PC-3 (cell line): ENCODE measurements at regions not wholly inside any gene's neighbourhood (a gene's known extent, or its start where the extent isn't known, plus 50 kb on each side); places are given as distances from the start of the nearest gene placed in this dataset.
A peak's percentile ranks its signal among the peaks of the same experiment; 100 is the strongest.

Experiments
- ATAC-seq: fragments of 200-7000 bp; cut with Tn5 transposase; 2 replicates; pipeline ENCODE4 v1.9.1; 2020; ENCODE audit warnings: mild to moderate bottlenecking, moderate library complexity
- BruUV-seq: library from RNA; stranded (reverse); fragments of 400-500 nt; replicated peaks from 2 replicates; lab custom pipeline; 2021; lab: Mats Ljungman, UMichigan
- CTCF ChIA-PET: fragments of 300-600 bp; sonication (Branson Sonifier 250); formaldehyde crosslinking; loops from one replicate; lab custom pipeline; 2022; ENCODE audit warnings: antibody characterized with exemption; lab: Charles Lee
- POLR2A ChIA-PET: fragments of 300-600 bp; sonication (Branson Sonifier 250); formaldehyde crosslinking; loops from one replicate; lab custom pipeline; 2022; ENCODE audit warnings: antibody characterized with exemption; ENCODE audit not compliant: unreplicated experiment; lab: Charles Lee
- DNase-seq: peaks from one replicate; pipeline ENCODE4 v3.0.0-alpha.2; 2015
- H2AFZ ChIP-seq: fragments of 300-600 bp; sonication (generic); 2 replicates; pipeline ENCODE4 v1.6.0; 2016; ENCODE audit warnings: antibody characterized with exemption, low read length
- H3F3A ChIP-seq: fragments of 300-600 bp; sonication (generic); one replicate; pipeline ENCODE4 v1.6.0; 2017; ENCODE audit warnings: antibody characterized with exemption, low read length, control low read depth, mild to moderate bottlenecking; ENCODE audit not compliant: unreplicated experiment
- H3K27ac ChIP-seq: fragments of 300-600 bp; sonication (generic); 2 replicates; pipeline ENCODE4 v1.5.1; 2016; ENCODE audit warnings: mild to moderate bottlenecking, low read length
- H3K27me3 ChIP-seq: fragments of 300-600 bp; sonication (generic); 2 replicates; pipeline ENCODE4 v1.6.1; 2016; ENCODE audit warnings: low read length, mixed read lengths
- H3K36me3 ChIP-seq: fragments of 300-600 bp; sonication (generic); 2 replicates; pipeline ENCODE4 v1.6.1; 2016; ENCODE audit warnings: low read depth, mixed run types, low read length, mixed read lengths
- H3K4me1 ChIP-seq: fragments of 300-600 bp; sonication (generic); 2 replicates; pipeline ENCODE4 v1.5.1; 2016; ENCODE audit warnings: low read length; ENCODE audit not compliant: insufficient read depth
- H3K4me2 ChIP-seq: fragments of 300-600 bp; sonication (generic); 2 replicates; pipeline ENCODE4 v1.6.0; 2016; ENCODE audit warnings: low read length
- H3K4me3 ChIP-seq: fragments of 300-600 bp; sonication (generic); 2 replicates; pipeline ENCODE4 v1.5.1; 2016; ENCODE audit warnings: mild to moderate bottlenecking, low read length, mixed read lengths
- H3K79me2 ChIP-seq: fragments of 300-600 bp; sonication (generic); 2 replicates; pipeline ENCODE4 v1.6.1; 2017; ENCODE audit warnings: low read length, mixed read lengths
- H3K9ac ChIP-seq: fragments of 300-600 bp; sonication (generic); 2 replicates; pipeline ENCODE4 v1.6.0; 2016; ENCODE audit warnings: mild to moderate bottlenecking, low read length
- H3K9me2 ChIP-seq: fragments of 300-600 bp; sonication (generic); replicated peaks from 2 replicates; pipeline ENCODE4 v1.6.1; 2016; ENCODE audit warnings: mixed run types, low read length, mixed read lengths
- H3K9me3 ChIP-seq: fragments of 300-600 bp; sonication (generic); 2 replicates; pipeline ENCODE4 v1.6.1; 2016; ENCODE audit warnings: low read length, mixed read lengths
- H4K20me1 ChIP-seq: fragments of 300-600 bp; sonication (generic); 2 replicates; pipeline ENCODE4 v1.6.1; 2016; ENCODE audit warnings: low read length, mixed read lengths
- EZH2 ChIP-seq: fragments of 300-600 bp; sonication (generic); IDR thresholded peaks from one replicate; pipeline ENCODE4 v1.6.1; 2017; ENCODE audit warnings: antibody characterized with exemption, mild to moderate bottlenecking, low read length; ENCODE audit not compliant: unreplicated experiment
- EZH2phosphoT487 ChIP-seq: fragments of 300-600 bp; sonication (generic); IDR thresholded peaks from 2 replicates; pipeline ENCODE4 v1.6.1; 2018; ENCODE audit warnings: mild to moderate bottlenecking, antibody characterized with exemption, low read length, borderline replicate concordance
- intact Hi-C: fragments of 100-400 bp; cut with micrococcal nuclease; formaldehyde crosslinking; loops from 2 replicates; pipeline ENCODE4 v1.9.0; 2023
- TF ChIP-seq, protein P1 (sequence below): fragments of 300-600 bp; sonication (generic); conservative IDR thresholded peaks from 2 replicates; pipeline ENCODE4 v1.5.1; 2017; ENCODE audit warnings: antibody characterized with exemption, low read depth, mild to moderate bottlenecking, low read length

DNA sequence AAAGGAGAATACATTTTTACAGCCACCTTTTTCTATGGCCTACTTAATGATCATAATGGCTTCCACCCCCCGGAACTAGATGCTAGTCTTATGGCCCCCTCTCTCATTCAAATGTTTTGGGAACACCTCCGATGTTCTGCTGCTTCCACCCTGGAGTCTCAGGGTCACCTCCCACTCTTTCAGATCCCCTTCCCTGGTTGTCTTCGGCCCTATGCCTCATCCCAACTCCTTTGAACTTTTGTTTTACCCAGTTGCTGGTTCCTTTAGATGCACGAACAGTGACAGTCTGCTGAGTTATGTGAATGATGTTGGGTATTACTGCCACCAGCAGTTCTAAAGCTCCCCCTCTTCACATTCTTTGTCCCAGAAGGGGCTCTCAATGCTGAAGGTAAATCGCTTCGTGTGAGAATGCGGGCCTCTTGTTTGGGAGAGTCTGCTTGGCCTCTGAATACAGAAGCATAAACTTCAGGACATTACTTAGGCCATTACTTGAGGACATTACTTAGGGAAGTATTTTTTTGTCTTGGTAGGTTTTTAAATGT is 309.1 kb downstream of the SOX4 start:
- CTCF ChIA-PET: no interaction called here
- Histone ChIP-seq H3F3A (no peaks in the 10 kb centered on the region), H3K9me2 (no peaks in the 10 kb centered on the region), H3K36me3 (no peaks in the 10 kb centered on the region), H3K9me3 (no peaks in the 10 kb centered on the region), H3K4me3 (no peak overlapping the region), H3K79me2 (no peaks in the 10 kb centered on the region), H2AFZ (no peak overlapping the region), H3K9ac (no peak overlapping the region), H3K27ac (no peak overlapping the region), H3K4me2 (no peak overlapping the region), H3K27me3 (no peaks in the 10 kb centered on the region), H4K20me1 (no peaks in the 10 kb centered on the region), H3K4me1 (peaks cover 29% of the 10 kb centered on the region)
- ATAC-seq (no peak), DNase-seq (no peak)
- POLR2A ChIA-PET: no interaction called here
- TF ChIP-seq EZH2: no peak
- TF ChIP-seq EZH2phosphoT487: no peak
- TF ChIP-seq, protein P1, sequence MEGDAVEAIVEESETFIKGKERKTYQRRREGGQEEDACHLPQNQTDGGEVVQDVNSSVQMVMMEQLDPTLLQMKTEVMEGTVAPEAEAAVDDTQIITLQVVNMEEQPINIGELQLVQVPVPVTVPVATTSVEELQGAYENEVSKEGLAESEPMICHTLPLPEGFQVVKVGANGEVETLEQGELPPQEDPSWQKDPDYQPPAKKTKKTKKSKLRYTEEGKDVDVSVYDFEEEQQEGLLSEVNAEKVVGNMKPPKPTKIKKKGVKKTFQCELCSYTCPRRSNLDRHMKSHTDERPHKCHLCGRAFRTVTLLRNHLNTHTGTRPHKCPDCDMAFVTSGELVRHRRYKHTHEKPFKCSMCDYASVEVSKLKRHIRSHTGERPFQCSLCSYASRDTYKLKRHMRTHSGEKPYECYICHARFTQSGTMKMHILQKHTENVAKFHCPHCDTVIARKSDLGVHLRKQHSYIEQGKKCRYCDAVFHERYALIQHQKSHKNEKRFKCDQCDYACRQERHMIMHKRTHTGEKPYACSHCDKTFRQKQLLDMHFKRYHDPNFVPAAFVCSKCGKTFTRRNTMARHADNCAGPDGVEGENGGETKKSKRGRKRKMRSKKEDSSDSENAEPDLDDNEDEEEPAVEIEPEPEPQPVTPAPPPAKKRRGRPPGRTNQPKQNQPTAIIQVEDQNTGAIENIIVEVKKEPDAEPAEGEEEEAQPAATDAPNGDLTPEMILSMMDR: no peak
- BruUV-seq: no TSS peak
- intact Hi-C loops: loop anchor here (10.0 kb wide), 2 partner anchors 158 to 212 kb away; no protein-coding TSS in a partner anchor

DNA sequence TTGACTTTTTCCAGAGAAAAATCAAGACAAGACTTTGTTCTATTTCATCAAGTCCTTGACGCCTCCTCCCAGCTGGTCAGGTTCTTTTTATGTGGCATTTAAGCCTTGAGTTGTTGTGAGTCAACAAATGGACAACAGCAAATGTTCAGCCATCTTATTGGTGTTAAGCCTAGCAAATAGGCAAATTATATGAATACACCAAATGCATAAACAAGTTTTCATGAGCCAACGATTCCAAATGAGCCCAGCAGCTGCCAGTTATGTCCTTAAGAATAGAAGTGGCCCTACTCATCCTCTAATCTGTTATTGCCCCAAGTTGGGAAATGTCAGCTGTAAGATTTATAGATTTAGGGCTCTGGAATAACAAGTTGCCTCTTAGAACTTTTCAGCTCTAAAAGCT is 312.0 kb downstream of the SOX4 start:
- no peaks in the 10 kb centered on the region for H3K9me3 ChIP-seq
- no peak overlapping the region for H3K27ac ChIP-seq
- ATAC-seq (no peak), DNase-seq (no peak)
- H3K36me3 ChIP-seq: no peaks in the 10 kb centered on the region
- no peaks in the 10 kb centered on the region for H3K27me3 ChIP-seq
- POLR2A ChIA-PET: no interaction called here
- H3K79me2 ChIP-seq: no peaks in the 10 kb centered on the region
- no TSS peak for BruUV-seq
- H3K4me3 ChIP-seq: no peak overlapping the region
- intact Hi-C loops: loop anchor here (10.0 kb wide), 2 partner anchors 161 to 209 kb away; no protein-coding TSS in a partner anchor
- H3F3A ChIP-seq: no peaks in the 10 kb centered on the region
- H4K20me1 ChIP-seq: no peaks in the 10 kb centered on the region
- no peak overlapping the region for H2AFZ ChIP-seq
- no peak overlapping the region for H3K9ac ChIP-seq
- TF ChIP-seq EZH2phosphoT487 (no peak), EZH2 (no peak)
- TF ChIP-seq, protein P1: no peak
- H3K9me2 ChIP-seq: no peaks in the 10 kb centered on the region
- CTCF ChIA-PET: no interaction called here
- peaks cover 20% of the 10 kb centered on the region for H3K4me1 ChIP-seq
- H3K4me2 ChIP-seq: no peak overlapping the region

DNA sequence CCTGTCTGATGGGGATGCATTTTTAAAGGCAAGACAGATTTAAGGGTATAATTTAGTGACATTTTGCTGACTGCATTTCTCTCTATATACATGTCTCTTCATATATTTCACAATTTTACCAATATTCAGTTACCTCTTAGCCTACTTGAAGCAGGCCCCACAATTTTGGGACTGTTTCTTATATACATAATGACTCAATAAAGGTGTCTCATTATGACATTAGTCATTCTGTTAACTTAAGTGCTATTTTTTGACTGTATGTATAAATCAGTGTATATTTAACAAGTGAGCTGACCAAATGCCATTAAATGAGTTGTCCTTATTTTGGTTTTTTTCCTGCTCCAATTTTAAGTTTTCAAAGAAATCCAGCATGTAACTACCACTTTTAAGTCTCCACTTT is 313.3 kb downstream of the SOX4 start:
- no peaks in the 10 kb centered on the region for H3K9me2 ChIP-seq
- H3K4me2 ChIP-seq: peak overlapping the region; percentile 30
- H3K9me3 ChIP-seq: no peaks in the 10 kb centered on the region
- BruUV-seq: no TSS peak
- ChIA-PET POLR2A (interaction anchor here (0.5 kb wide), 1 partner anchor 15 kb away, joined by 3 read pairs; no protein-coding TSS in a partner anchor), CTCF (no interaction called here)
- no peak for TF ChIP-seq EZH2
- TF ChIP-seq, protein P1: no peak
- no peak for TF ChIP-seq EZH2phosphoT487
- H3K79me2 ChIP-seq: no peaks in the 10 kb centered on the region
- peaks cover 16% of the 10 kb centered on the region for H3K4me1 ChIP-seq
- ATAC-seq (peak; percentile 82), DNase-seq (peak; percentile 62)
- intact Hi-C loops: loop anchor here (10.0 kb wide), 2 partner anchors 162 to 208 kb away; no protein-coding TSS in a partner anchor
- no peaks in the 10 kb centered on the region for H3K36me3 ChIP-seq
- no peaks in the 10 kb centered on the region for H3K27me3 ChIP-seq
- H4K20me1 ChIP-seq: no peaks in the 10 kb centered on the region
- no peaks in the 10 kb centered on the region for H3F3A ChIP-seq
- no peak overlapping the region for H3K27ac ChIP-seq
- H2AFZ ChIP-seq: no peak overlapping the region
- no peak overlapping the region for H3K9ac ChIP-seq
- H3K4me3 ChIP-seq: no peak overlapping the region
